H1 (cell line): ENCODE measurements at regions not wholly inside any gene's neighbourhood (a gene's known extent, or its start where the extent isn't known, plus 50 kb on each side); places are given as distances from the start of the nearest gene placed in this dataset.

Source experiments
- CTBP2 ChIP-seq: IDR thresholded peaks from 2 replicates; pipeline ENCODE4 v1.7.0; 2011; ENCODE audit warnings: borderline replicate concordance, mild to moderate bottlenecking, moderate library complexity, mixed read lengths, low read length; ENCODE audit not compliant: insufficient read depth, insufficient read length
- HDAC2 ChIP-seq, 2 experiments: fragments of 300-600 bp in 1 of 2; sonication (generic) in 1 of 2; IDR thresholded peaks; 2 replicates each; pipeline ENCODE4 v1.6.1; 2011 to 2012; ENCODE audit warnings: low read depth in 2 of 2, low read length in 2 of 2, mild to moderate bottlenecking in 2 of 2, moderate library complexity in 2 of 2, borderline replicate concordance in 1 of 2, inconsistent platforms in 1 of 2
- JUND ChIP-seq: IDR thresholded peaks from 2 replicates; pipeline ENCODE4 v1.6.1; 2011; ENCODE audit warnings: mild to moderate bottlenecking, improper control_type of control experiment, low read length
- SP2 ChIP-seq: IDR thresholded peaks from 2 replicates; pipeline ENCODE4 v1.6.1; 2012; ENCODE audit warnings: mild to moderate bottlenecking, low read length, inconsistent platforms
- ZNF274 ChIP-seq: IDR thresholded peaks from 2 replicates; pipeline ENCODE4 v1.7.0; 2012; ENCODE audit warnings: low read length, borderline replicate concordance; ENCODE audit errors: extremely low read depth

DNA sequence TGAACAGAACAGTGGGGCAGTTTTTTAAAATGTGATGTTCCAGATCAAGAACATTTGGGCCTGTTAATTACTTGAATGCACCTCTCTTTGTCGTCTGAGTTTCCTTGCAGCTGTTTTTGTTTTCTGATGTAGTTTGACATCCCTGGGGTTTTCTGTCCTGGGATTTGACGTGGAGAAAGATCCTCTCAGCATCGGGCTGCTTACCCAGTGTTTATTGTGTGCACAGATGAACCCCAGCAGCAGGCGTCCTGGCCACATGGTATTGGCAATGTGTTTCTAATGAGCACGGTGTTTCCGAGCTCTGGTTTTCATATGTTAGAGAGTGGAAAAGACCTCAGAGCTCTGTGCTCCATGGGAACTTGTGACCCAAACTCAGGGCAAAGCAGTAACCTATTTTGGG, 191.1 kb upstream of the IRX3 start (continued):
- TF ChIP-seq ZNF274 (no peak), JUND (no peak), SP2 (no peak), CTBP2 (no peak), HDAC2 (IDR thresholded peaks at IDR 0.05; ENCODE audit: borderline replicate concordance in 1 of 2, low read depth in 2 of 2, low read length in 2 of 2) (no peak)
